Left renal cortex interstitium (tissue), 4 donors: ENCODE measurements at regions not wholly inside any gene's neighbourhood (a gene's known extent, or its start where the extent isn't known, plus 50 kb on each side); places are given as distances from the start of the nearest gene placed in this dataset.

Source experiments
- DNase-seq, 4 donors: peaks; one replicate each; pipeline ENCODE4 v3.0.0-alpha.2; 2013; ENCODE audit warnings: low read depth in 4 of 4, low spot score in 2 of 4, missing footprints in 1 of 4

GRCh38 chr21:41037212-41037611, 130.7 kb upstream of the BACE2 start:
- DNase-seq: no peak

- DNase-seq: no peak
Observed at GRCh38 chr21:41037936-41038335, 130.0 kb upstream of the BACE2 start.

- no peak for DNase-seq
Observed at GRCh38 chr21:41043014-41043413, 124.9 kb upstream of the BACE2 start.

- DNase-seq: no peak
Observed at GRCh38 chr21:41045534-41046268, 122.3 kb upstream of the BACE2 start.

GRCh38 chr21:41048145-41048544, 119.8 kb upstream of the BACE2 start:
- no peak for DNase-seq

- no peak for DNase-seq
Observed at GRCh38 chr21:41048623-41049022, 119.3 kb upstream of the BACE2 start.

- no peak for DNase-seq
Observed at GRCh38 chr21:41052820-41053555, 115.0 kb upstream of the BACE2 start.

- no peak for DNase-seq
Observed at GRCh38 chr21:41054018-41054578, 113.9 kb upstream of the BACE2 start.

- DNase-seq: no peak
Observed at GRCh38 chr21:41055266-41055665, 112.7 kb upstream of the BACE2 start.

- no peak for DNase-seq
Observed at GRCh38 chr21:41059871-41060270, 108.1 kb upstream of the BACE2 start.

GRCh38 chr21:41061701-41062100, 106.3 kb upstream of the BACE2 start:
- no peak for DNase-seq

- DNase-seq: no peak
Observed at GRCh38 chr21:41064334-41064791, 103.6 kb upstream of the BACE2 start.

- no peak for DNase-seq
Observed at GRCh38 chr21:41064951-41065350, 103.0 kb upstream of the BACE2 start.

- DNase-seq: no peak
Observed at GRCh38 chr21:41065539-41065938, 102.4 kb upstream of the BACE2 start.

GRCh38 chr21:41066086-41066938, 101.6 kb upstream of the BACE2 start:
- DNase-seq: no peak

GRCh38 chr21:41067709-41068108, 100.3 kb upstream of the BACE2 start:
- DNase-seq: no peak

GRCh38 chr21:41068496-41068895, 99.5 kb upstream of the BACE2 start:
- no peak for DNase-seq

- DNase-seq: peak in 3 of 4 donors; percentile 47 to 55 (median 54)
Observed at GRCh38 chr21:41068967-41069642, 98.9 kb upstream of the BACE2 start.

GRCh38 chr21:41070284-41070683, 97.7 kb upstream of the BACE2 start:
- no peak for DNase-seq
